ENCODE measurements at regions not wholly inside any gene's neighbourhood (a gene's known extent, or its start where the extent isn't known, plus 50 kb on each side); places are given as distances from the start of the nearest gene placed in this dataset.

GRCh38 chr14:58972233-58973017, 216.0 kb upstream of the DAAM1 start:
- Histone ChIP-seq H3K27ac (no peak overlapping the region), H3K4me3 (no peak overlapping the region), H3K36me3 (ENCODE audit: low read depth) (no peaks in the 10 kb centered on the region), H3K27me3 (ENCODE audit: insufficient read depth, low read depth) (peaks cover 3% of the 10 kb centered on the region; the same call in 1 of the 2 replicates), H3F3A (ENCODE audit: insufficient read depth, low read depth) (no peaks in the 10 kb centered on the region), H3K4me1 (replicated peaks; ENCODE audit: insufficient read depth) (no peaks in the 10 kb centered on the region), H3K79me2 (ENCODE audit: low read depth) (no peaks in the 10 kb centered on the region), H2AFZ (no peak overlapping the region), H3K4me2 (no peak overlapping the region), H4K20me1 (ENCODE audit: insufficient read depth) (no peaks in the 10 kb centered on the region), H3K9me2 (ENCODE audit: insufficient read depth) (no peaks in the 10 kb centered on the region), H3K9me3 (ENCODE audit: insufficient read depth, low read depth) (no peaks in the 10 kb centered on the region)
- intact Hi-C loops (cut with micrococcal nuclease; ENCODE audit: unreplicated experiment) = no loop called here
- DNase-seq = no peak
- CTCF ChIA-PET = no interaction called here
- no TSS peak for BruUV-seq (replicated peaks)
- TF ChIP-seq CTCF (conservative IDR thresholded peaks at IDR 0.05) (no peak), EZH2 (IDR thresholded peaks at IDR 0.05; ENCODE audit: low read depth) (no peak)
- POLR2A ChIA-PET (ENCODE audit: unreplicated experiment) = no interaction called here

GRCh38 chr14:58977366-58977765, 211.1 kb upstream of the DAAM1 start:
- Histone ChIP-seq H3K27me3 (ENCODE audit: insufficient read depth, low read depth) (peaks cover 6% of the 10 kb centered on the region; the same call in 1 of the 2 replicates), H3K4me2 (no peak overlapping the region), H2AFZ (no peak overlapping the region), H3K9me2 (ENCODE audit: insufficient read depth) (no peaks in the 10 kb centered on the region), H4K20me1 (ENCODE audit: insufficient read depth) (no peaks in the 10 kb centered on the region), H3F3A (ENCODE audit: insufficient read depth, low read depth) (no peaks in the 10 kb centered on the region), H3K4me1 (replicated peaks; ENCODE audit: insufficient read depth) (no peaks in the 10 kb centered on the region), H3K36me3 (ENCODE audit: low read depth) (no peaks in the 10 kb centered on the region), H3K79me2 (ENCODE audit: low read depth) (no peaks in the 10 kb centered on the region), H3K9me3 (ENCODE audit: insufficient read depth, low read depth) (no peaks in the 10 kb centered on the region), H3K4me3 (no peak overlapping the region), H3K27ac (no peak overlapping the region)
- TF ChIP-seq EZH2 (IDR thresholded peaks at IDR 0.05; ENCODE audit: low read depth) = no peak
- no peak for TF ChIP-seq CTCF (conservative IDR thresholded peaks at IDR 0.05)
- ChIA-PET CTCF (no interaction called here), POLR2A (ENCODE audit: unreplicated experiment) (no interaction called here)
- no peak for DNase-seq
- intact Hi-C loops (cut with micrococcal nuclease; ENCODE audit: unreplicated experiment) = no loop called here
- no TSS peak for BruUV-seq (replicated peaks)

GRCh38 chr14:58978343-58978742, 210.1 kb upstream of the DAAM1 start:
- ChIA-PET CTCF (no interaction called here), POLR2A (ENCODE audit: unreplicated experiment) (no interaction called here)
- intact Hi-C loops (cut with micrococcal nuclease; ENCODE audit: unreplicated experiment) = no loop called here
- no peaks in the 10 kb centered on the region for H3K9me2 ChIP-seq (ENCODE audit: insufficient read depth)
- H3K4me1 ChIP-seq (replicated peaks; ENCODE audit: insufficient read depth) = no peaks in the 10 kb centered on the region
- no peak overlapping the region for H3K4me2 ChIP-seq
- H3K27me3 ChIP-seq (ENCODE audit: insufficient read depth, low read depth) = peaks cover 6% of the 10 kb centered on the region; the same call in 1 of the 2 replicates
- TF ChIP-seq CTCF (conservative IDR thresholded peaks at IDR 0.05) (no peak), EZH2 (IDR thresholded peaks at IDR 0.05; ENCODE audit: low read depth) (no peak)
- H3K4me3 ChIP-seq = no peak overlapping the region
- H3K27ac ChIP-seq = no peak overlapping the region
- no peaks in the 10 kb centered on the region for H3K9me3 ChIP-seq (ENCODE audit: insufficient read depth, low read depth)
- no peaks in the 10 kb centered on the region for H4K20me1 ChIP-seq (ENCODE audit: insufficient read depth)
- H2AFZ ChIP-seq = no peak overlapping the region
- no peaks in the 10 kb centered on the region for H3K36me3 ChIP-seq (ENCODE audit: low read depth)
- BruUV-seq (replicated peaks) = no TSS peak
- no peaks in the 10 kb centered on the region for H3K79me2 ChIP-seq (ENCODE audit: low read depth)
- no peaks in the 10 kb centered on the region for H3F3A ChIP-seq (ENCODE audit: insufficient read depth, low read depth)
- DNase-seq = no peak
